PC-9 (cell line): ENCODE measurements at regions not wholly inside any gene's neighbourhood (a gene's known extent, or its start where the extent isn't known, plus 50 kb on each side); places are given as distances from the start of the nearest gene placed in this dataset.

ENCODE experiments used
- EZH2 ChIP-seq: fragments of 200-600 bp; sonication (generic); IDR thresholded peaks from 2 replicates; pipeline ENCODE4 v1.8.0; 2017; ENCODE audit warnings: antibody characterized with exemption, low read depth
- TF ChIP-seq, protein P1 (sequence below): fragments of 200-600 bp; sonication (generic); conservative IDR thresholded peaks from 2 replicates; pipeline ENCODE4 v1.6.1; 2017; ENCODE audit warnings: mixed run types, antibody characterized with exemption, mild to moderate bottlenecking, moderate library complexity

DNA sequence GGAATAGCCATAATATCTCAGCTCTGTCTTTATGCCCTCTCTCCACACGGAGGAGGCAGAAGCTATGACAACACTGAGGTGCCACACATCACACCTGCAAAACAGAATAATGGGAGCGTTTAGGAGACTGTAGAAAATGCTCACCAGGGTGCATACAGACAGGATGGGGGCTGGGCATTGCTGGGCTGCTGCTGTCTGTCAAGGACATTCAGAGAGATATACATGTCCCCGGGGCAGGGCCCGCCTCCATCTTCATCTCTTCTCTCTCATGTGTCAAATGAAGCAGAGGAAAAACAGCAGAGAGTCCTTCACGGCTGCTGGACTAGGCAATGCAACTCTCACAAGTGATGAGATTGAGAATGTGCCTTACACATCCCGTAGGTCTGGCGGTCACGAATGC is 65.3 kb upstream of the DHRSX start:
- TF ChIP-seq, protein P1, sequence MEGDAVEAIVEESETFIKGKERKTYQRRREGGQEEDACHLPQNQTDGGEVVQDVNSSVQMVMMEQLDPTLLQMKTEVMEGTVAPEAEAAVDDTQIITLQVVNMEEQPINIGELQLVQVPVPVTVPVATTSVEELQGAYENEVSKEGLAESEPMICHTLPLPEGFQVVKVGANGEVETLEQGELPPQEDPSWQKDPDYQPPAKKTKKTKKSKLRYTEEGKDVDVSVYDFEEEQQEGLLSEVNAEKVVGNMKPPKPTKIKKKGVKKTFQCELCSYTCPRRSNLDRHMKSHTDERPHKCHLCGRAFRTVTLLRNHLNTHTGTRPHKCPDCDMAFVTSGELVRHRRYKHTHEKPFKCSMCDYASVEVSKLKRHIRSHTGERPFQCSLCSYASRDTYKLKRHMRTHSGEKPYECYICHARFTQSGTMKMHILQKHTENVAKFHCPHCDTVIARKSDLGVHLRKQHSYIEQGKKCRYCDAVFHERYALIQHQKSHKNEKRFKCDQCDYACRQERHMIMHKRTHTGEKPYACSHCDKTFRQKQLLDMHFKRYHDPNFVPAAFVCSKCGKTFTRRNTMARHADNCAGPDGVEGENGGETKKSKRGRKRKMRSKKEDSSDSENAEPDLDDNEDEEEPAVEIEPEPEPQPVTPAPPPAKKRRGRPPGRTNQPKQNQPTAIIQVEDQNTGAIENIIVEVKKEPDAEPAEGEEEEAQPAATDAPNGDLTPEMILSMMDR, result no peak
- TF ChIP-seq EZH2, result no peak
